ENCODE measurements at regions not wholly inside any gene's neighbourhood (a gene's known extent, or its start where the extent isn't known, plus 50 kb on each side); places are given as distances from the start of the nearest gene placed in this dataset.

DNA sequence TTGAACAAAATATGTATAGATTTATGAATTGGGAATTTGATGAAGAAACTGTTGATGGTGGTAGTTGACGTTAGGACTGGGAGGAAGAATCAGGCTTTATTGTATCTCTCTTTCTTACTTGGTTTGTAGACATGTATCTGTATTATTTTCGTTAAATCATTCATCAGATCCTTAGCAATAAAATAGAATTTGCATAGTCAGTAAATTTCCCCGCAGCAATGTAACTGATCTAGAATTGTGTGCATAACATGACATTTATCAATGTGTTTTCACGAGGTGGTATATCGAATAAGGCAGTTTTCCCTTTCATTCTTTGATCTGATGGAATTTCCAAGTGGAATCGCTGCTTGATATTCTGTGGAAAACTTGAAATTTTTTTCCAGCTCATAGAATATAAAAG lies 308.8 kb downstream of the SPRY1 start:
- H3K9me3 ChIP-seq (ENCODE audit: control insufficient read depth, insufficient read depth, low read length), result peaks cover 10% of the 10 kb centered on the region
- 75% methylated on average over 4 of the region's 6 CpGs for WGBS (ENCODE audit: insufficient coverage)
- TF ChIP-seq, protein P1, sequence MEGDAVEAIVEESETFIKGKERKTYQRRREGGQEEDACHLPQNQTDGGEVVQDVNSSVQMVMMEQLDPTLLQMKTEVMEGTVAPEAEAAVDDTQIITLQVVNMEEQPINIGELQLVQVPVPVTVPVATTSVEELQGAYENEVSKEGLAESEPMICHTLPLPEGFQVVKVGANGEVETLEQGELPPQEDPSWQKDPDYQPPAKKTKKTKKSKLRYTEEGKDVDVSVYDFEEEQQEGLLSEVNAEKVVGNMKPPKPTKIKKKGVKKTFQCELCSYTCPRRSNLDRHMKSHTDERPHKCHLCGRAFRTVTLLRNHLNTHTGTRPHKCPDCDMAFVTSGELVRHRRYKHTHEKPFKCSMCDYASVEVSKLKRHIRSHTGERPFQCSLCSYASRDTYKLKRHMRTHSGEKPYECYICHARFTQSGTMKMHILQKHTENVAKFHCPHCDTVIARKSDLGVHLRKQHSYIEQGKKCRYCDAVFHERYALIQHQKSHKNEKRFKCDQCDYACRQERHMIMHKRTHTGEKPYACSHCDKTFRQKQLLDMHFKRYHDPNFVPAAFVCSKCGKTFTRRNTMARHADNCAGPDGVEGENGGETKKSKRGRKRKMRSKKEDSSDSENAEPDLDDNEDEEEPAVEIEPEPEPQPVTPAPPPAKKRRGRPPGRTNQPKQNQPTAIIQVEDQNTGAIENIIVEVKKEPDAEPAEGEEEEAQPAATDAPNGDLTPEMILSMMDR (IDR thresholded peaks at IDR 0.05), result no peak
- Mint-ChIP-seq H3K4me1 (no peaks in the 10 kb centered on the region), H3K27me3 (ENCODE audit: low read depth in 2 of 2) (peaks cover 2 to 7% of the 10 kb centered on the region in 2 donors), H3K27ac (no peak overlapping the region), H3K4me3 (no peak overlapping the region), H3K36me3 (no peaks in the 10 kb centered on the region), H3K9me3 (peaks cover 0 to 2% of the 10 kb centered on the region in 2 donors)
- no peaks in the 10 kb centered on the region for H3K4me1 ChIP-seq (ENCODE audit: control insufficient read depth, insufficient read depth, low read length)
- H3K4me3 ChIP-seq (ENCODE audit: low read length), result no peak overlapping the region
- no peak for DNase-seq
- H3K36me3 ChIP-seq (ENCODE audit: control insufficient read depth, insufficient read depth, low read length), result no peaks in the 10 kb centered on the region
- no peak for ATAC-seq
- H3K27ac ChIP-seq (ENCODE audit: low read length), result no peak overlapping the region
- intact Hi-C loops (cut with micrococcal nuclease), result no loop called here
- no peaks in the 10 kb centered on the region for H3K27me3 ChIP-seq (ENCODE audit: control insufficient read depth, insufficient read depth, low read length)

DNA sequence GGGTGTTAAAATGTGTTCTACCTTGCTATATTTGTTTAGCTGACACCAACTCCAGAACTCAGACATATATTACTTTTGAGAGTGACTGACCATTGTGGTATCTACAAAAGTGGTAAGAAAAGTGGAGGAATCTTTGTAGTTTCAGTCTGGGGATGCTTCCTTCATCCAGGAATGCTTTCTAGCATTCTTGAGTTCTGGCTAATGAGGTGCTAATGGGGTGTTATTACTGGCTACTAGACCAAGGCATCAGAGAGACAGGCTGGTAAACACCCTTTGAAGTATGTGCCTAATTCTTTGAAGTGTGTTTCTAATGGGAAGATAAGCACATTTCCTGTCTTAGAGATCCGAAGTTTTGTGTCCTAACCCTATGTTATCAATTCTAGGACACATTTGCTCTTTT lies 310.4 kb downstream of the SPRY1 start:
- TF ChIP-seq, protein P1 (IDR thresholded peaks at IDR 0.05), result no peak
- peaks cover 0 to 7% of the 10 kb centered on the region in 2 donors for H3K27me3 Mint-ChIP-seq (ENCODE audit: low read depth in 2 of 2)
- H3K4me1 Mint-ChIP-seq, result no peaks in the 10 kb centered on the region
- peaks cover 0 to 2% of the 10 kb centered on the region in 2 donors for H3K9me3 Mint-ChIP-seq
- ATAC-seq, result no peak
- Histone ChIP-seq H3K27me3 (ENCODE audit: control insufficient read depth, insufficient read depth, low read length) (no peaks in the 10 kb centered on the region), H3K9me3 (ENCODE audit: control insufficient read depth, insufficient read depth, low read length) (peaks cover 10% of the 10 kb centered on the region), H3K4me3 (ENCODE audit: low read length) (no peak overlapping the region), H3K27ac (ENCODE audit: low read length) (no peak overlapping the region), H3K36me3 (ENCODE audit: control insufficient read depth, insufficient read depth, low read length) (no peaks in the 10 kb centered on the region), H3K4me1 (ENCODE audit: control insufficient read depth, insufficient read depth, low read length) (no peaks in the 10 kb centered on the region)
- H3K4me3 Mint-ChIP-seq, result no peak overlapping the region
- 83% methylated on average over 1 of the region's 1 CpG for WGBS (ENCODE audit: insufficient coverage)
- no peaks in the 10 kb centered on the region for H3K36me3 Mint-ChIP-seq
- intact Hi-C loops (cut with micrococcal nuclease), result no loop called here
- H3K27ac Mint-ChIP-seq, result no peak overlapping the region
- no peak for DNase-seq

DNA sequence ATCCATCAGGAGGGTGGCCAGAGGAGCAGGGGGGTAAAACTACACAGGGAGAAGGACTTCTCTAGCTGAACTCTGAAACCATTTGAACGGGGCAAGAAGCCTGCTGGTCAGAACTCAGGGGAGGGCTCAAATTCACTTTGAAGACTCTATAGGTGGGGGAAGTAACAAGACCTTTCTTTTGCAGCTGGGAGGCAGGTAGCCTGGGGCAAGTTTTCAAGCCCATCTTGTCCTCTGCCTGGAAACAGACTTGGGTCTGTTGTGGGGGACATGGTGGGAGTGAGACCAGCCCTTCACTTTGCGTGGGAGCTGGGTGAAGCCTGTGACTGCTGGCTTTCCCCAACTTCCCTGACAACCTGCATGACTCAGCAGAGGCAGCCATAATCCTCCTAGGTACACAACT lies 312.3 kb downstream of the SPRY1 start:
- Histone ChIP-seq H3K4me1 (ENCODE audit: control insufficient read depth, insufficient read depth, low read length) (no peaks in the 10 kb centered on the region), H3K4me3 (ENCODE audit: low read length) (no peak overlapping the region), H3K9me3 (ENCODE audit: control insufficient read depth, insufficient read depth, low read length) (peaks cover 10% of the 10 kb centered on the region), H3K36me3 (ENCODE audit: control insufficient read depth, insufficient read depth, low read length) (no peaks in the 10 kb centered on the region), H3K27ac (ENCODE audit: low read length) (no peak overlapping the region), H3K27me3 (ENCODE audit: control insufficient read depth, insufficient read depth, low read length) (no peaks in the 10 kb centered on the region)
- TF ChIP-seq, protein P1 (IDR thresholded peaks at IDR 0.05), result no peak
- Mint-ChIP-seq H3K27me3 (ENCODE audit: low read depth in 2 of 2) (peaks cover 6 to 7% of the 10 kb centered on the region in 2 donors), H3K9me3 (peaks cover 0 to 2% of the 10 kb centered on the region in 2 donors), H3K27ac (no peak overlapping the region), H3K4me1 (no peaks in the 10 kb centered on the region), H3K4me3 (no peak overlapping the region), H3K36me3 (no peaks in the 10 kb centered on the region)
- ATAC-seq, result no peak
- intact Hi-C loops (cut with micrococcal nuclease), result no loop called here
- DNase-seq, result no peak
- WGBS (ENCODE audit: insufficient coverage), result 88% methylated on average over 2 of the region's 2 CpGs

DNA sequence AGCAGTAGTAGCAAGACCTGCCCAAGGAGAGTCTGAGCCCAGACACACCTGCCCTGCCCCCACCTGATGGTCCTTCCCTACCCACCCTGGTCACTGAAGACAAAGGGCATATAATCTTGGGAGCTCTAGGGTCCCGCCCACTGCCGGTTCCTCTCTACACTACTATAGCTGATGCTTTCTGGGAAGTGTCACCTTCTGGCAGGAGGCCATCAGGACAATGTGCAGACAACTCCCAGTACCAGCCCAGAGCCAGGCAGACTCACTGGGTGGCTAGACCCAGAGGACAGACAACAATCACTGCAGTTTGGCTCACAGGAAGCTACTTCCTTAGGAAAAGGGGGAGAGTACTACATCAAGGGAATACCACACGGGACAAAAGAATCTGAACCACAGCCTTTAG lies 312.7 kb downstream of the SPRY1 start:
- no peaks in the 10 kb centered on the region for H3K27me3 ChIP-seq (ENCODE audit: control insufficient read depth, insufficient read depth, low read length)
- no peaks in the 10 kb centered on the region for H3K36me3 Mint-ChIP-seq
- TF ChIP-seq, protein P1 (IDR thresholded peaks at IDR 0.05), result no peak
- 100% methylated on average over 3 of the region's 3 CpGs for WGBS (ENCODE audit: insufficient coverage)
- no peak overlapping the region for H3K4me3 Mint-ChIP-seq
- no peaks in the 10 kb centered on the region for H3K36me3 ChIP-seq (ENCODE audit: control insufficient read depth, insufficient read depth, low read length)
- H3K4me3 ChIP-seq (ENCODE audit: low read length), result no peak overlapping the region
- peaks cover 10% of the 10 kb centered on the region for H3K9me3 ChIP-seq (ENCODE audit: control insufficient read depth, insufficient read depth, low read length)
- no peaks in the 10 kb centered on the region for H3K4me1 ChIP-seq (ENCODE audit: control insufficient read depth, insufficient read depth, low read length)
- H3K27me3 Mint-ChIP-seq (ENCODE audit: low read depth in 2 of 2), result peaks cover 6 to 7% of the 10 kb centered on the region in 2 donors
- H3K27ac ChIP-seq (ENCODE audit: low read length), result no peak overlapping the region
- H3K9me3 Mint-ChIP-seq, result peaks cover 0 to 2% of the 10 kb centered on the region in 2 donors
- DNase-seq, result no peak
- H3K27ac Mint-ChIP-seq, result no peak overlapping the region
- ATAC-seq, result no peak
- no peaks in the 10 kb centered on the region for H3K4me1 Mint-ChIP-seq
- intact Hi-C loops (cut with micrococcal nuclease), result no loop called here
